CD4-positive, alpha-beta memory T cell (primary cell): ENCODE measurements at regions not wholly inside any gene's neighbourhood (a gene's known extent, or its start where the extent isn't known, plus 50 kb on each side); places are given as distances from the start of the nearest gene placed in this dataset.

Source experiments
- CTCF ChIA-PET: fragments of 350-600 bp; sonication (Branson Sonifier 250); formaldehyde crosslinking; loops from one replicate; lab custom pipeline; 2021; ENCODE audit warnings: inconsistent platforms; ENCODE audit not compliant: partially characterized antibody; lab: Charles Lee
- POLR2A ChIA-PET: fragments of 350-600 bp; sonication (Branson Sonifier 250); formaldehyde crosslinking; loops from one replicate; lab custom pipeline; 2021; ENCODE audit not compliant: partially characterized antibody; lab: Charles Lee
- DNase-seq, 5 donors: peaks; one replicate each; pipeline versions ENCODE4 v3.0.0 to v3.0.0-alpha.2; 2020 to 2022; ENCODE audit warnings: mixed read lengths in 1 of 5
- H3K27ac ChIP-seq: one replicate; pipeline ENCODE4 v1.7.0; 2013; ENCODE audit warnings: low read depth, low read length
- H3K27me3 ChIP-seq: 2 replicates; pipeline ENCODE4 v1.7.0; 2013; ENCODE audit warnings: mild to moderate bottlenecking, low read length, moderate library complexity; ENCODE audit not compliant: insufficient read depth
- H3K36me3 ChIP-seq: 2 replicates; pipeline ENCODE4 v1.7.0; 2013; ENCODE audit warnings: mild to moderate bottlenecking, low read length, moderate library complexity; ENCODE audit not compliant: insufficient read depth
- H3K4me1 ChIP-seq: 2 replicates; pipeline ENCODE4 v1.7.0; 2013; ENCODE audit warnings: mild to moderate bottlenecking, low read length, moderate library complexity; ENCODE audit not compliant: insufficient read depth
- H3K4me3 ChIP-seq, 2 donors: one replicate each; pipeline ENCODE4 v1.7.0; 2013; ENCODE audit warnings: low read length in 2 of 2, mild to moderate bottlenecking in 1 of 2
- H3K9me3 ChIP-seq, 2 donors: one replicate each; pipeline ENCODE4 v1.7.0; 2013; ENCODE audit warnings: low read length in 2 of 2, control low read depth in 1 of 2; ENCODE audit not compliant: control insufficient read depth in 1 of 2
- H3K27ac Mint-ChIP-seq, 7 donors: one replicate each; pipeline ENCODE4 v1.8.0; 2020 to 2021; ENCODE audit warnings: mixed read lengths in 7 of 7, mild to moderate bottlenecking in 6 of 7, inconsistent platforms in 3 of 7, moderate library complexity in 3 of 7
- H3K27me3 Mint-ChIP-seq, 2 donors: one replicate each; pipeline ENCODE4 v1.8.0; 2020 to 2021; ENCODE audit warnings: mixed read lengths in 2 of 2
- H3K36me3 Mint-ChIP-seq, 2 donors: one replicate each; pipeline ENCODE4 v1.8.0; 2020 to 2021; ENCODE audit warnings: mixed read lengths in 2 of 2, inconsistent platforms in 1 of 2, mild to moderate bottlenecking in 1 of 2
- H3K4me1 Mint-ChIP-seq, 4 donors: one replicate each; pipeline ENCODE4 v1.8.0; 2020 to 2021; ENCODE audit warnings: mixed read lengths in 4 of 4, mild to moderate bottlenecking in 1 of 4
- H3K4me3 Mint-ChIP-seq, 8 donors: one replicate each; pipeline ENCODE4 v1.8.0; 2020 to 2021; ENCODE audit warnings: mixed read lengths in 8 of 8, mild to moderate bottlenecking in 7 of 8, moderate library complexity in 6 of 8, inconsistent platforms in 3 of 8
- H3K9me3 Mint-ChIP-seq, 8 donors: one replicate each; pipeline ENCODE4 v1.8.0; 2020 to 2021; ENCODE audit warnings: mixed read lengths in 8 of 8, mild to moderate bottlenecking in 5 of 8, inconsistent platforms in 3 of 8, moderate library complexity in 1 of 8
- intact Hi-C: fragments of 100-400 bp; cut with micrococcal nuclease; formaldehyde crosslinking; loops from one replicate; pipeline ENCODE4 v1.15.1; 2023

GRCh38 chr6:133159255-133159795 is 81.8 kb upstream of the EYA4 start:
- Mint-ChIP-seq H3K27me3 (no peaks in the 10 kb centered on the region), H3K27ac (no peak overlapping the region), H3K36me3 (no peaks in the 10 kb centered on the region), H3K4me1 (no peaks in the 10 kb centered on the region), H3K4me3 (no peak overlapping the region), H3K9me3 (no peaks in the 10 kb centered on the region)
- Histone ChIP-seq H3K4me3 (no peak overlapping the region), H3K27me3 (no peaks in the 10 kb centered on the region), H3K4me1 (no peaks in the 10 kb centered on the region), H3K9me3 (no peaks in the 10 kb centered on the region), H3K27ac (no peak overlapping the region), H3K36me3 (no peaks in the 10 kb centered on the region)
- intact Hi-C loops: no loop called here
- no peak for DNase-seq
- CTCF ChIA-PET: no interaction called here
- POLR2A ChIA-PET: no interaction called here

- Histone ChIP-seq H3K4me1 (no peaks in the 10 kb centered on the region), H3K4me3 (no peak overlapping the region), H3K9me3 (no peaks in the 10 kb centered on the region), H3K36me3 (no peaks in the 10 kb centered on the region), H3K27ac (no peak overlapping the region), H3K27me3 (no peaks in the 10 kb centered on the region)
- Mint-ChIP-seq H3K27me3 (no peaks in the 10 kb centered on the region), H3K4me3 (no peak overlapping the region), H3K36me3 (no peaks in the 10 kb centered on the region), H3K9me3 (no peaks in the 10 kb centered on the region), H3K27ac (no peak overlapping the region), H3K4me1 (no peaks in the 10 kb centered on the region)
- ChIA-PET POLR2A (no interaction called here), CTCF (no interaction called here)
- intact Hi-C loops: no loop called here
- no peak for DNase-seq
Measured at GRCh38 chr6:133160536-133160935, 80.6 kb upstream of the EYA4 start.

GRCh38 chr6:133165235-133165634 is 75.9 kb upstream of the EYA4 start:
- Histone ChIP-seq H3K4me3 (no peak overlapping the region), H3K27ac (no peak overlapping the region), H3K4me1 (no peaks in the 10 kb centered on the region), H3K9me3 (no peaks in the 10 kb centered on the region), H3K36me3 (no peaks in the 10 kb centered on the region), H3K27me3 (no peaks in the 10 kb centered on the region)
- ChIA-PET POLR2A (no interaction called here), CTCF (interaction anchor here (1.1 kb wide), 1 partner anchor 16 kb away, joined by 3 read pairs; no protein-coding TSS in a partner anchor)
- intact Hi-C loops: no loop called here
- H3K4me3 Mint-ChIP-seq: no peak overlapping the region
- no peak overlapping the region for H3K27ac Mint-ChIP-seq
- H3K4me1 Mint-ChIP-seq: no peaks in the 10 kb centered on the region
- H3K9me3 Mint-ChIP-seq: peaks cover 0 to 3% (median 0%) of the 10 kb centered on the region in 8 donors
- no peak for DNase-seq
- H3K36me3 Mint-ChIP-seq: no peaks in the 10 kb centered on the region
- H3K27me3 Mint-ChIP-seq: no peaks in the 10 kb centered on the region

- H3K36me3 Mint-ChIP-seq: no peaks in the 10 kb centered on the region
- no peak overlapping the region for H3K27ac Mint-ChIP-seq
- ChIA-PET CTCF (no interaction called here), POLR2A (no interaction called here)
- H3K4me1 ChIP-seq: no peaks in the 10 kb centered on the region
- H3K27me3 ChIP-seq: no peaks in the 10 kb centered on the region
- no peaks in the 10 kb centered on the region for H3K27me3 Mint-ChIP-seq
- peaks cover 0 to 3% (median 0%) of the 10 kb centered on the region in 8 donors for H3K9me3 Mint-ChIP-seq
- H3K4me3 Mint-ChIP-seq: no peak overlapping the region
- H3K4me1 Mint-ChIP-seq: no peaks in the 10 kb centered on the region
- intact Hi-C loops: no loop called here
- no peaks in the 10 kb centered on the region for H3K36me3 ChIP-seq
- no peak for DNase-seq
- no peak overlapping the region for H3K27ac ChIP-seq
- H3K9me3 ChIP-seq: no peaks in the 10 kb centered on the region
- no peak overlapping the region for H3K4me3 ChIP-seq
Measured at GRCh38 chr6:133166766-133167165, 74.4 kb upstream of the EYA4 start.

- Mint-ChIP-seq H3K4me1 (no peaks in the 10 kb centered on the region), H3K4me3 (no peak overlapping the region), H3K27ac (no peak overlapping the region), H3K36me3 (no peaks in the 10 kb centered on the region), H3K27me3 (no peaks in the 10 kb centered on the region), H3K9me3 (peaks cover 0 to 6% (median 1%) of the 10 kb centered on the region in 8 donors)
- POLR2A ChIA-PET: no interaction called here
- no peak overlapping the region for H3K4me3 ChIP-seq
- no peaks in the 10 kb centered on the region for H3K9me3 ChIP-seq
- H3K27ac ChIP-seq: no peak overlapping the region
- DNase-seq: no peak
- intact Hi-C loops: no loop called here
- no peaks in the 10 kb centered on the region for H3K4me1 ChIP-seq
- CTCF ChIA-PET: no interaction called here
- no peaks in the 10 kb centered on the region for H3K27me3 ChIP-seq
- no peaks in the 10 kb centered on the region for H3K36me3 ChIP-seq
Measured at GRCh38 chr6:133169901-133170300, 71.3 kb upstream of the EYA4 start.

GRCh38 chr6:133170602-133171001 is 70.6 kb upstream of the EYA4 start:
- H3K36me3 Mint-ChIP-seq: no peaks in the 10 kb centered on the region
- no peak for DNase-seq
- ChIA-PET CTCF (no interaction called here), POLR2A (no interaction called here)
- H3K9me3 Mint-ChIP-seq: peaks cover 0 to 6% (median 1%) of the 10 kb centered on the region in 8 donors
- Histone ChIP-seq H3K9me3 (no peaks in the 10 kb centered on the region), H3K4me1 (no peaks in the 10 kb centered on the region), H3K4me3 (no peak overlapping the region), H3K27ac (no peak overlapping the region), H3K27me3 (no peaks in the 10 kb centered on the region), H3K36me3 (no peaks in the 10 kb centered on the region)
- H3K4me1 Mint-ChIP-seq: no peaks in the 10 kb centered on the region
- no peaks in the 10 kb centered on the region for H3K27me3 Mint-ChIP-seq
- no peak overlapping the region for H3K4me3 Mint-ChIP-seq
- H3K27ac Mint-ChIP-seq: no peak overlapping the region
- intact Hi-C loops: no loop called here

- Mint-ChIP-seq H3K4me1 (no peaks in the 10 kb centered on the region), H3K36me3 (no peaks in the 10 kb centered on the region), H3K27ac (no peak overlapping the region), H3K27me3 (no peaks in the 10 kb centered on the region), H3K4me3 (no peak overlapping the region), H3K9me3 (peaks cover 0 to 6% (median 1%) of the 10 kb centered on the region in 8 donors)
- CTCF ChIA-PET: no interaction called here
- intact Hi-C loops: no loop called here
- Histone ChIP-seq H3K4me1 (no peaks in the 10 kb centered on the region), H3K36me3 (no peaks in the 10 kb centered on the region), H3K9me3 (no peaks in the 10 kb centered on the region), H3K27ac (no peak overlapping the region), H3K27me3 (no peaks in the 10 kb centered on the region), H3K4me3 (no peak overlapping the region)
- POLR2A ChIA-PET: no interaction called here
- DNase-seq: no peak
Measured at GRCh38 chr6:133171989-133172604, 69.1 kb upstream of the EYA4 start.
